CD4-positive, alpha-beta T cell treated with Interleukin-21 for 1 hour (primary cell): ENCODE measurements at regions not wholly inside any gene's neighbourhood (a gene's known extent, or its start where the extent isn't known, plus 50 kb on each side); places are given as distances from the start of the nearest gene placed in this dataset.
"Not testable (repeated sequence)": the region's sequence is repeated elsewhere in the genome, so short reads cannot be mapped to it uniquely, and the experiment has no call there.

Experiments used
- DNase-seq: peaks from one replicate; pipeline ENCODE4 v3.0.0-alpha.2; 2020

GRCh38 chrX:16320765-16321355 is 153.6 kb downstream of the MAGEB17 start:
- no peak for DNase-seq

- DNase-seq, result no peak
Measured at GRCh38 chrX:16333453-16333852, 166.2 kb downstream of the MAGEB17 start.

DNA sequence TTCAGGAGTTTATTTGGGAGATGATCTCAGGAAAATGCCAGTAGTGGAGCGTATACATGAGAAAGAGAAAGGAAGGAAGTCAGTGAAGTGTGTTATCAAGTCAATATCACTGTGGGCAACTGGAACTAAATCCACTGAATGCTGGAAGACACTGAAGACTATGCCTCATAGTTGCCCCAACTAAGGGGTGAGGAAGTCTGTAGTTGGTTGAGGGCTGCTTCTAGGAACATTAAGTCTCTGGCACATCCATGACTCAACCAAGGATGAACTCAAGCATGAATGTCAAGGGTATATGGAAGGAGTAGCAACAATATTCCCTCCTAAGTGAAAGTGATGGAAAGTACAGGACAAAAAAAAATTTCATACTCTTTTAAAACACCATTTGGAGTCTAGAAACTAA is 167.9 kb downstream of the MAGEB17 start:
- no peak for DNase-seq

DNA sequence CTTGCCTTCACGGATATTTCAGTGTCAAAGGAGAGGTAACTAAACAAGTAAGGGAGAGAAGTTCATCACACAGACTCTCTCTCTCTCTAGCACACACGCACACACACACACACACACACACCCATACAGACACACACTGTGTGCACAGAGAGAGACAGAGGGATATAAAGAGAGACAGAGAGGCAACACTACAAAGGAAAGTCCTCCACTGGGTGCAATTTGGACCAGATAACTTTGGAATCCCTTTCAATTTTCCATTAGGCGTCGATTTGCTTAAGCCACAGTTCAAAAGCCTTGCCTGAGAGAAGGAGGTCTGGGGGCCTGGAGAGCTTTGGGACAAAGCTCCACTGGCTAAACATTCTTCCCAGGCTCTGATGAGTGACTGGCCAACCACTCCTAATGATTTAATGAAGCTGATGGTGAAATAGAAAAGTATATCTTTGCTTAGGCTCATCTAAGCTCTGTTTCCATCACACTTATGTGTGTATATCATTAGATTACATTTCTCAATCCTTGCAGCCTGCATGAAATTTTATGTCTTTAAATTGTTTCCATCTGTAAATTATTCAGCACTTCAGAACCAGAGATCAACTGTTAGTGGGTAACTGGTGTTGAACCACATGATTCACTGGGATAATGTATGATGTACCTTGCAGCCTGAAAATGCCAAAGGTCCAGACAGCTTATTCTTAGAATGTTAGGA is 180.8 kb downstream of the MAGEB17 start:
- DNase-seq, result no peak

DNA sequence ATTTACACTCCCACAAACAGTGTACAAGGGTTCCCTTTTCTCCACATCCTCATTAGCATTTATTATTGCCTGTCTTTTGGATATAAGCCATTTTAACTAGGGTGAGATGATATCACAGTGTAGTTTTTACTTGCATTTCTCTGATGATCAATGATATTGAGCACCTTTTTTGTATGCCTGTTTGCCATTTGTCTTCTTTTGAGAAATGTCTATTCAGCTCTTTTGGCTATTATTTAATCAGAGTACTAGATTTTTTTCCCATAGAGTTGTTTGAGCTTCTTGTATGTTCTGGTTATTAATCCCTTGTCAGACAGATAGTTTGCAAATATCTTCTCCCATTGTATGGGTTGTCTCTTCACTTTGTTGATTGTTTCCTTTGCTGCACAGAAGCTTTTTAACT is 190.6 kb downstream of the MAGEB17 start:
- no peak for DNase-seq

DNA sequence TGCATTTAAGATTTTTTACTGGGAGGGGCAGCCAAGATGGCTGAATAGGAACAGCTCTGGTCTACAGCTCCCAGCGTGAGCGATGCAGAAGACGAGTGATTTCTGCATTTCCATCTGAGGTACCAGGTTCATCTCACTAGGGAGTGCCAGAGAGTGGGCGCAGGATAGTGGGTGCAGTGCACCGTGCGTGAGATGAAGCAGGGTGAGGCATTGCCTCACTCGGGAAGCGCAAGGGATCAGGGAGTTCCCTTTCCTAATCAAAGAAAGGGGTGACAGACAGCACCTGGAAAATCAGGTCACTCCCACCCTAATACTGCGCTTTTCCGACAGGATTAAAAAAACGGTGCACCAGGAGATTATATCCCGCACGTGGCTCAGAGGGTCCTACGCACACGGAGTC is 192.8 kb downstream of the MAGEB17 start:
- DNase-seq, result not testable (repeated sequence)

GRCh38 chrX:16368696-16369095 is 201.4 kb downstream of the MAGEB17 start:
- no peak for DNase-seq

DNA sequence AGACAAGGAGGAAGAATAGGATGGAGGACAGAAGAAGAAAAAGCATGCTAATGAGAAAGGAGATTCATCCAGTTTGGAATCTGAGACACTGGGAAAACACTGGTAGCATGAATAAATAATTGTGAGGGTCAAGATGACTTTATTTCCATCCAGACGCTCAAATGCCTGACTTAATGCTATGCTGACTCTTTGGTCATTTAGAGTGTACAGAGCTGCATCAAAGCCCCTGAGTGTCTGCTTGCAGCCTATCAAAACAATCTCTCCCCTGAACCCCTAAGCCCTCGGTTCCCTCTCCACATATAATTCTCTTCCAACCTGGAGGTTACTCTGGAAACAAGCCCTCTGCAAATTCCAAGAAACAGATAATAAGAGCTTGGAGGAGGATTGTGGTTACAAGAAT is 208.8 kb downstream of the MAGEB17 start:
- DNase-seq, result no peak

- no peak for DNase-seq
Measured at GRCh38 chrX:16386126-16386525, 218.8 kb downstream of the MAGEB17 start.

DNA sequence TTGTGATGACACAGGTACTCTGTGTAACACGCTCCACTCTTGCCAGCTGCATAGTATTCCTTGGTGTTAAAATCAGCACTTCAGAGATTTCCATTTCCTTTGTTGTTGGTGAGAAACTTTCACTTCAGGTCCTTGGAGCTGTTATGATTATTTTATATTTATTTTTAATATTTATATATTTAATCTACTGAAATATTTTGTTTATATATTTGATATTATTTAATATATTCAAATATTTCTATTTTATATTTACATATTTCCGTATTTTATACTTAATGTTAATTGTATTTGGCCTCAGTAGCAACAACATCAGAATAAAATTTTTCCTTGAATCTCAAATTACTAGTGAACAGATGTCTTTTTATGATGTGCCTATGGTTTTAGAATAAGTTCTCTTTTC is 225.3 kb downstream of the MAGEB17 start:
- DNase-seq, result no peak

- no peak for DNase-seq
Measured at GRCh38 chrX:16394290-16394689, 227.0 kb downstream of the MAGEB17 start.

DNA sequence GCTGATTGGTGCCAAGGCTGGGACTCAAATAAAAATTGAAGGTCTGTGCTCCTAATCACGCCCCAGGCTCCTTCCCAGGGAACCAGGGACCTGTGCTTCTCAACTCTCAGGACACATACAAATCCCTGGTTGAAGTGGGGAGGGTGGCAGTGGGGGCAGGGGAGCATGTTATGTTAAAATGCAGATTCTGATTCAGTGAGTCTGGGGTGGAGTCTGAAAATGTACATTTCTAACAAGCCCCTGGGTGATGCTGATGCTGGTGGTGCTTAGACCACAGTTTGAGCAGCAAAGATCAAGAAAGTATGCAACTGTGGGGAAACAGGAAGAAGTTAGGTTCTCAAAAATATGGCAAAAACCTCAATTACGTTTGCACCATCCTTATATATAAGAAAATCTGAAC is 236.5 kb downstream of the MAGEB17 start:
- no peak for DNase-seq

- no peak for DNase-seq
Measured at GRCh38 chrX:16416588-16416987, 233.4 kb upstream of the S100G start.

DNA sequence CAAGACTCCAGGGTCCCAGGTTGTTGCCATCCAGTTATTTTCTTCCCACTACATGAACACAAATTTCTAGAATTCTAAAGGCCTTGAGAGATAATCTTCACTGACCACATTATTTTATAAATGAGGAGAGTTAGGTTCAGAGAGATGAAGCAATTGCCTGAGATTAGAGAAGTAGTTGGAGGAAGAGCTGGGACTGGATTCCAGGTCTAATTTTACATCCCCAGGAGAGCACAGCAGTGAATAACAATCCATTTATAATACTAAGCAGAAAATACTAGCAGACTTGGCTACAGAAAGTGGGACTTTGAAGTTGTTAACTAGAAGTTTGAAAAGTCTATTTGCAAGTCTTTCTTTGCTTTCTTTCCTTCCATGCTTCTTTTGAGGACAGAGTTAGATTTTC is 231.3 kb upstream of the S100G start:
- DNase-seq, result no peak

GRCh38 chrX:16427668-16428067 is 222.3 kb upstream of the S100G start:
- DNase-seq, result no peak

DNA sequence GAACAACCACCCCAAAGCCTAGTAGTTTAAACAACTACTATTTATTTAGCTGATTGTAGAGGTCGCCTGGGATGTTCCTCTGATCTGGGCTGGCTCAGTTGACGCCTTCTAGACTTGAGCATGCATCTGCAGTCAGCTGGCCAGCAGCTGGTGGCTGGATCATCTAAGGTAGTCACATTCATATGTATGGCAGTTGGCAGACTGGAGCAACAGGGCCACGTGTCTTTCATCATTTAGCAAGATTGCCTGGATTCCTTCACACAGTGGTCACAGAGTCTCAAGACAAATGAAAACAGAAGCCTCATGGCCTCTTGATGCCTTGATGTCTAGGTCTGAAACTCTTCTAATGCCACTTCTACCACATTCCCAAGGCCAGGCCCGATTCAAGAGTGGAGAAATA is 220.6 kb upstream of the S100G start:
- no peak for DNase-seq

GRCh38 chrX:16431266-16431665 is 218.7 kb upstream of the S100G start:
- no peak for DNase-seq

- peak; percentile 0 for DNase-seq
Measured at GRCh38 chrX:16433021-16433420, 216.9 kb upstream of the S100G start.

DNA sequence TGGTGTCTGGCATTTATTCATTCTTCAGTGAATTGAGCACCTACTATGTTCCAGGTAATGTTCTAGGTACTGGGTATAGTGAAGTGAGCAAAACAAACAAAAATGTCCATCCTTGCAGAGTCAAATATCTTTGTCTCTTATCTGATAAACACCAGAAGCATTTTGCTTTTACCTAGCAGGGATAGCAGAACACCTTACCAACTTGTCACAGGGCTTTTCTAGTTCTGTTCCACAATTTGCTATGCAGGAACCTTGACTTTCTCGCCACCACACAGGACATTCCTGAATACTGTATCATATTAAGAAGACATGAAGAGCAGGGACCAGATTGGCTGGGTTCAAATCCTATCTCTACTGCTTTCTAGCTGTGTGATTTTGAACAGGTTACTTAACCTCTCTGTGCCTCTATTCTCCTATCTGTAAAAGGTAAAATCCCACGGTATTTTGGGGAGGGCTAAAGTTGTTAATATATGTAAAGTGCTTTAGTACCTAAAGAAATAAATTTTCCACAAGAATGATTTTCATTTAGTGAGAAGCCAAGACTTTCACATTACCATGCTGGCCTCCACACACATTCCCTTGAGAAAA is 214.5 kb upstream of the S100G start:
- DNase-seq, result no peak

DNA sequence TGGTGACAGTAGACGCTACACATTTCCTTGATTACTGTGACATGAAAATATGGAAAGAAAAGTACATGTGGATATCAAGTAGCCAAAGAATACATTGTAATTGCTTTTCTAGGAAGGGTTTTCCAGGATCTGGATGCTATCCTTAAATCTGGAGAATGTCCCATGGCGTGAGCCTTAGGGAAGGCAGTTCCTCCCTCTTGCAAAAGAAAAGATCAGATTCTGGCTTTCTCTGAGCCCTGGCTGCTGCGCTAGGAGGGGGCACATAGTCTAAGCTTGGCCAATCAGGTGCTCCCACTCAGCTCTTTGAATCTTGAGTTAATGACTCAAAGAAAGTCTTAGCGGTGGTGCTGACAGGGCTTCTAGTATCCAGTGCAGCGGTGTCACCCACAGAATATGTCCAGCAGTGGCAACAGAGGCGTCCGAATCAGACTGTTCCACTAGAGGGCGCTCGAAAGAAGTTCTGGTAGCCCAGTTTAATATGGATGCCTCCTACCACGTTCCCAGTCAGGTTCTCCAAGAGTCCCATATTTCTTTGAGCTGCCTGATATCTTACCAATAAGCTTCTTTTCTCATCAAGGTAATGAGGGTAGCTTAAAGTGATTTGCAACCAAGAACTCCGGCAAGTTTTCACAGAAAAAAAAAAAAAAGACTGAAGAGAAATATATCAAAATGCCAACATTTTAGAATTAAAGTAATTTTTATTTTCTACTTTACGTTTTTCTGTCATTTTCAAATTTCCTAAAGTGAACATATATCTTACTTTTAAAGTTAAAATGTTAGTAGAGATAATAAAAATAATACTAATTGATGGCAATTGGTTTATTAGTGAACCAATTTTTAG is 213.4 kb upstream of the S100G start:
- peak; percentile 57 for DNase-seq

DNA sequence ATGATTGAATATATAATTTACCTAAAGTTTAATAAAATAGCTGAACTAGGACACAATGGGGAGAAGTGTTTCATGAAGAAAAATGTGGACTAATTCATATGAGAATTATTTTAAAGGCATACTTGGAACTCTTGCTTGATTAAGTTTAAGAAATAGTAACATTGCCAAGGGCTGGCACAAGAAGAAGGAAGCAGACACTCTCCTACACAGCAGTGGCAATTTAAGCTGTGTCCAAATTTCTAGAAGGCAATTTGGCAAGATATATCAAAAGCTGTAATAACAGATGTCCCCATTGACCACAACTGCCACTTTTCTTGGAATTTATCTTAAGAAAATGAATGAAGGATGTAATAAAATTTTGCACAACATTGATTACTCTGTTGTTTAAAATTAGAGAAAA is 209.5 kb upstream of the S100G start:
- DNase-seq, result no peak

DNA sequence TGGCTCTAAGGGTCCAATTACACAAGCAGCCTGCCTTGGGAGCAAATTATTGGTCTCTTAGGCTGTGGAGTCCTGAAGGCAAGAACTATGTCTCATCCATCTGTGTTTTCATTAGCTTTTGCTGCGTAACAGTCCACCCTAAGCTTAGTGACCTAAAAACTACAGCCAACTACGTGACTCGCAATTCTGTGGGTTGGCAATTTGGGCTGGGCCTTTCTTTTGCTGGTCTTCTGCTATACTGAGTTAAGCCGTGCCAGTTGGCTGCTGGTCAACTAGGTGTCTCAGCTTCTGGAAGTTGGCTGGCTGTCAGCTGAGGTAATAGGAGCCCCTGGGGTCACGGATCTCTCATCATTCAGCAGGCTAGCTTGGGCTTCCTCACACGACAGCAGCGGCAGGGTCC is 205.6 kb upstream of the S100G start:
- no peak for DNase-seq

DNA sequence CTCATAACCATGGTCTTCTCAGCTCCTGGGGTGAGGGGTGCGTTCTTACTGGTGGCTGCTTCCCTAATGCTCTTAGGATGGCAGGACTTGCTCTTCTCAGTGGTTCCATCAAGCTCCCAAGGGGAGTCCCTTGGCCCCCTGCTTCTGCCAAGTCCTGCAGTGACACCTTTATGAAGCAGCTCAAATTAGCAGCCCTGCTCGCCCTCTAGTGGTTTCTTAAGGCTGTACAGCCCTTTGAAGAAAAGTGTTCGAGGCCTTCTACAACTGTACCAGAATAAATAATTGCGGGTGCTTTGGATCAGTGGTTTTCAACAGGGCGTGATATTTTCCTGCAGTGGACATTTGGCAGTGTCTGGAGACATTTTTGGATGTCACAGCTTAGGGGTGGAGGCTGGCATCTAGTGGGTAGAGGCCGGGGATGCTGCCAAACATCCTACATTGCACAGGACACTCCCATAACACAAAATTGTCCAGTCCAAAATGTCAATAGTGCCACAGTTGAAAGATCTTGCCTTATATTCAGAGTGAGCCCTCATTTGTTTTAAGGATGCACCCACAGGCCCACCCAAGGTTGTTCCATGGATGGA is 204.7 kb upstream of the S100G start:
- peak; percentile 49 for DNase-seq
